Retinal pigment epithelial cell (primary cell): ENCODE measurements at regions not wholly inside any gene's neighbourhood (a gene's known extent, or its start where the extent isn't known, plus 50 kb on each side); places are given as distances from the start of the nearest gene placed in this dataset.
A peak's percentile ranks its signal among the peaks of the same experiment; 100 is the strongest.

Experiments used
- DNase-seq: peaks from one replicate; pipeline ENCODE4 v3.0.0-alpha.2; 2010; ENCODE audit warnings: low read depth
- H3K4me3 ChIP-seq: 2 replicates; pipeline ENCODE4 v1.5.1; 2011; ENCODE audit warnings: mild to moderate bottlenecking, low read length, control low read depth, moderate library complexity
- TF ChIP-seq, protein P1 (sequence below): conservative IDR thresholded peaks from 2 replicates; pipeline ENCODE4 v1.5.1; 2011; ENCODE audit warnings: low read depth, low read length, control low read depth, inconsistent platforms

DNA sequence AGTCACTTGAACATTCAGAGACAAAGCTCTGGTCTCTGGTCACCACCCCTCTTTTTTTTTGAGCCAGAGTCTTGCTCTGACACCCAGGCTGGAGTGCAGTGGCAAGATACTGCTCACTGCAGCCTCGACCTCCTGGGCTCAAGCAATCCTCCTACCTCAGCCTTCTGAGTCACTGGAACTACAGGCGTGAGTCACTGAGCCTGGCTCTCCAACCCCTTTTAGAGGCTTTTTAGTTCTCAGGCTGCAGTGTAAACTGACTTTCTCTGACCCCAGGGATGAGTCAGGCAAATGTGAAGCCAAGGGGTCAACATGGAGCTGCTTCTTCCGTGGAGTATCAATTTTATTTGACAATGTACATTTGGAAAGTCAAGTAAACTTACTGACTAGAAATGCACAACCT lies 229.2 kb downstream of the PTTG2 start:
- TF ChIP-seq, protein P1, sequence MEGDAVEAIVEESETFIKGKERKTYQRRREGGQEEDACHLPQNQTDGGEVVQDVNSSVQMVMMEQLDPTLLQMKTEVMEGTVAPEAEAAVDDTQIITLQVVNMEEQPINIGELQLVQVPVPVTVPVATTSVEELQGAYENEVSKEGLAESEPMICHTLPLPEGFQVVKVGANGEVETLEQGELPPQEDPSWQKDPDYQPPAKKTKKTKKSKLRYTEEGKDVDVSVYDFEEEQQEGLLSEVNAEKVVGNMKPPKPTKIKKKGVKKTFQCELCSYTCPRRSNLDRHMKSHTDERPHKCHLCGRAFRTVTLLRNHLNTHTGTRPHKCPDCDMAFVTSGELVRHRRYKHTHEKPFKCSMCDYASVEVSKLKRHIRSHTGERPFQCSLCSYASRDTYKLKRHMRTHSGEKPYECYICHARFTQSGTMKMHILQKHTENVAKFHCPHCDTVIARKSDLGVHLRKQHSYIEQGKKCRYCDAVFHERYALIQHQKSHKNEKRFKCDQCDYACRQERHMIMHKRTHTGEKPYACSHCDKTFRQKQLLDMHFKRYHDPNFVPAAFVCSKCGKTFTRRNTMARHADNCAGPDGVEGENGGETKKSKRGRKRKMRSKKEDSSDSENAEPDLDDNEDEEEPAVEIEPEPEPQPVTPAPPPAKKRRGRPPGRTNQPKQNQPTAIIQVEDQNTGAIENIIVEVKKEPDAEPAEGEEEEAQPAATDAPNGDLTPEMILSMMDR, result no peak
- no peak overlapping the region for H3K4me3 ChIP-seq
- DNase-seq, result no peak

GRCh38 chr4:38190717-38191178 lies 230.6 kb downstream of the PTTG2 start:
- H3K4me3 ChIP-seq, result no peak overlapping the region
- TF ChIP-seq, protein P1, result no peak
- DNase-seq, result peak; percentile 78

GRCh38 chr4:38192516-38192915 lies 232.3 kb downstream of the PTTG2 start:
- TF ChIP-seq, protein P1, result no peak
- no peak overlapping the region for H3K4me3 ChIP-seq
- DNase-seq, result no peak

GRCh38 chr4:38193236-38193863 lies 233.2 kb downstream of the PTTG2 start:
- no peak overlapping the region for H3K4me3 ChIP-seq
- TF ChIP-seq, protein P1, result no peak
- no peak for DNase-seq

DNA sequence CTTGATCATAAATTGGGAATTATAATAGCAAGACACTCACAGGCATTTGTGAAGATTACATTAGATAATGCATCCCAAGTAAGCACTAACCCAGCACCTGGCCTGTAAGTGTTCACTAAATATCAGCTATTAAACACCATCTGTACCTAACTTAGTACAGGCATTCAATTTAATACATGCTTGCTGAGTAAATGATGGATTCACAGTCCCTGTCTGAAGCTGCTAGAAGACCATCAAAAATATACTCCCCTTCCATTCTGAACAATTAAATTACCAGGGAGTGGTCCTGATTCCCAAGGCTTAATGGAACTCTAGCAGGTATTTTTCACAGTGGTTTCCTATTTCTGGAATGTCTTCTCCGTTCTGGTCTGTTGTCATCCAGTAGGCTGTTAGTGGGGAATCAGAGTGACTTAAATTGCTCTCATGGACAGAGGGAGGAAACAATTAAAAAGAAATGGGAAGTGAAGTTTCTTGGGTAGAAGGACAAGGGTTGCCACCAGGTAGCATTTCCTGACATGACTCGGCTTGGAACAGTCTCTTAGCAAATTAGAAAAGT lies 233.9 kb downstream of the PTTG2 start:
- DNase-seq, result no peak
- TF ChIP-seq, protein P1, result no peak
- H3K4me3 ChIP-seq, result no peak overlapping the region

GRCh38 chr4:38195486-38195885 lies 235.3 kb downstream of the PTTG2 start:
- TF ChIP-seq, protein P1, result no peak
- no peak overlapping the region for H3K4me3 ChIP-seq
- no peak for DNase-seq

- TF ChIP-seq, protein P1, result no peak
- DNase-seq, result no peak
Observed at GRCh38 chr4:38195911-38196310, 235.7 kb downstream of the PTTG2 start.

More at GRCh38 chr4:38195911-38196310, 235.7 kb downstream of the PTTG2 start:
- H3K4me3 ChIP-seq, result no peak overlapping the region
